Uterus (tissue), 3 donors: ENCODE measurements at regions not wholly inside any gene's neighbourhood (a gene's known extent, or its start where the extent isn't known, plus 50 kb on each side); places are given as distances from the start of the nearest gene placed in this dataset.
"Not testable (repeated sequence)": the region's sequence is repeated elsewhere in the genome, so short reads cannot be mapped to it uniquely, and the experiment has no call there.

Experiments
- DNase-seq, 2 donors: peaks; one replicate each; pipeline ENCODE4 v3.0.0-alpha.2; 2019 to 2020
- H3K27ac ChIP-seq, 2 donors: fragments of 200-600 bp; sonication (generic); 1 replicate in 1 of 2; 2 replicates in 1 of 2; pipeline ENCODE4 v1.5.1; 2016 to 2018
- H3K27me3 ChIP-seq, 2 donors: fragments of 200-600 bp; sonication (generic); one replicate each; pipeline ENCODE4 v1.5.1; 2018 to 2019; ENCODE audit warnings: control low read depth in 1 of 2
- H3K36me3 ChIP-seq, 2 donors: fragments of 200-600 bp; sonication (generic); one replicate each; pipeline ENCODE4 v1.5.1; 2019; ENCODE audit warnings: control low read depth in 1 of 2
- H3K4me1 ChIP-seq, 2 donors: fragments of 200-600 bp; sonication (generic); one replicate each; pipeline ENCODE4 v1.5.1; 2018 to 2019; ENCODE audit warnings: control low read depth in 1 of 2
- H3K4me3 ChIP-seq, 2 donors: fragments of 200-600 bp; sonication (generic); 1 replicate in 1 of 2; 2 replicates in 1 of 2; pipeline ENCODE4 v1.5.1; 2018 to 2019; ENCODE audit warnings: mild to moderate bottlenecking in 1 of 2
- H3K9me3 ChIP-seq, 2 donors: fragments of 200-600 bp; sonication (generic); one replicate each; pipeline ENCODE4 v1.5.1; 2019; ENCODE audit warnings: control low read depth in 1 of 2
- CTCF ChIP-seq, 4 experiments: fragments of 200-600 bp in 2 of 4; fragments of 450-650 bp in 2 of 4; sonication (generic) in 2 of 4; IDR thresholded peaks; one replicate each; pipeline ENCODE4 v1.5.1; 2016 to 2019; ENCODE audit warnings: antibody characterized with exemption in 4 of 4, mild to moderate bottlenecking in 2 of 4, moderate library complexity in 1 of 4
- POLR2A ChIP-seq, 2 donors: fragments of 450-650 bp; IDR thresholded peaks; one replicate each; pipeline ENCODE4 v1.6.1; 2016; ENCODE audit warnings: antibody characterized with exemption in 2 of 2, mild to moderate bottlenecking in 1 of 2, moderate library complexity in 1 of 2
- intact Hi-C: fragments of 100-400 bp; cut with DNase I; formaldehyde crosslinking; loops from one replicate; pipeline ENCODE4 v1.15.1; 2023; ENCODE audit warnings: low total_unique reads
- donor health status: DM: yes; HTN: yes; CAD: no.

- peak; percentile 59 to 69 for DNase-seq
- intact Hi-C loops, result loop anchor here (5.0 to 10.0 kb wide), 2 partner anchors 48 to 240 kb away; partner anchors contain the start of gene IER5L
- peak overlapping the region; percentile 46 to 57 for H3K4me3 ChIP-seq
- H3K36me3 ChIP-seq, result no peaks in the 10 kb centered on the region
- H3K27me3 ChIP-seq, result no peaks in the 10 kb centered on the region
- peaks cover 5 to 16% of the 10 kb centered on the region in 2 donors for H3K4me1 ChIP-seq
- TF ChIP-seq POLR2A (IDR thresholded peaks at IDR 0.05) (no peak), CTCF (IDR thresholded peaks at IDR 0.05) (peak in 1 of 4 experiments; percentile 0)
- H3K9me3 ChIP-seq, result no peaks in the 10 kb centered on the region
- peak overlapping the region; percentile 99 for H3K27ac ChIP-seq
Measured at GRCh38 chr9:129414377-129414992, 206.4 kb downstream of the C9orf50 start.

- Histone ChIP-seq H3K4me3 (peak overlapping the region; percentile 53 to 57), H3K27ac (peak overlapping the region; percentile 99), H3K4me1 (peaks cover 5 to 16% of the 10 kb centered on the region in 2 donors), H3K36me3 (no peaks in the 10 kb centered on the region), H3K9me3 (no peaks in the 10 kb centered on the region), H3K27me3 (no peaks in the 10 kb centered on the region)
- TF ChIP-seq POLR2A (IDR thresholded peaks at IDR 0.05), result peak; percentile 98 to 99
- TF ChIP-seq CTCF (IDR thresholded peaks at IDR 0.05), result peak in 1 of 4 experiments; percentile 36
- peak; percentile 99 for DNase-seq
- intact Hi-C loops, result loop anchor here (5.0 to 10.0 kb wide), 2 partner anchors 49 to 239 kb away; partner anchors contain the start of gene IER5L
Measured at GRCh38 chr9:129413537-129414376, 207.1 kb downstream of the C9orf50 start.

GRCh38 chr9:129412814-129413536 lies 207.9 kb downstream of the C9orf50 start:
- DNase-seq, result peak; percentile 78 to 84
- H3K4me1 ChIP-seq, result peaks cover 5 to 16% of the 10 kb centered on the region in 2 donors
- no peaks in the 10 kb centered on the region for H3K9me3 ChIP-seq
- peak overlapping the region; percentile 99 for H3K27ac ChIP-seq
- H3K27me3 ChIP-seq, result no peaks in the 10 kb centered on the region
- peak overlapping the region; percentile 36 to 53 for H3K4me3 ChIP-seq
- intact Hi-C loops, result loop anchor here (5.0 to 10.0 kb wide), 2 partner anchors 49 to 238 kb away; partner anchors contain the start of gene IER5L
- TF ChIP-seq POLR2A (IDR thresholded peaks at IDR 0.05) (peak; percentile 28 to 50), CTCF (IDR thresholded peaks at IDR 0.05) (peak in 2 of 4 experiments; percentile 18 to 24)
- no peaks in the 10 kb centered on the region for H3K36me3 ChIP-seq

GRCh38 chr9:129412176-129412813 lies 208.6 kb downstream of the C9orf50 start:
- not testable (repeated sequence) for H3K9me3 ChIP-seq, H3K36me3 ChIP-seq, DNase-seq, H3K27me3 ChIP-seq
- Histone ChIP-seq H3K27ac (peak overlapping the region; percentile 99), H3K4me3 (peak overlapping the region in 1 of 2 donors; percentile 53), H3K4me1 (peaks cover 5 to 16% of the 10 kb centered on the region in 2 donors)
- intact Hi-C loops, result loop anchor here (5.0 to 10.0 kb wide), 2 partner anchors 50 to 237 kb away; partner anchors contain the start of gene IER5L
